HepG2 (cell line): ENCODE measurements at regions not wholly inside any gene's neighbourhood (a gene's known extent, or its start where the extent isn't known, plus 50 kb on each side); places are given as distances from the start of the nearest gene placed in this dataset.
A peak's percentile ranks its signal among the peaks of the same experiment; 100 is the strongest.

Experiments
- ATAC-seq: fragments of 200-7000 bp; cut with Tn5 transposase; 3 replicates; pipeline ENCODE4 v1.9.1; 2020; ENCODE audit warnings: mild to moderate bottlenecking, moderate library complexity
- BruUV-seq: library from RNA; stranded (reverse); fragments of 400-500 nt; replicated peaks from 2 replicates; lab custom pipeline; 2021; lab: Mats Ljungman, UMichigan
- CTCF ChIA-PET: fragments of 300-600 bp; formaldehyde crosslinking; extraction: SDS; loops from one replicate; lab custom pipeline; 2021; ENCODE audit warnings: low total read pairs, inconsistent platforms, low intra/inter-chr PET ratio; lab: Yijun Ruan, JAX
- POLR2A ChIA-PET: fragments of 350-600 bp; sonication (Branson Sonifier 250); formaldehyde crosslinking; loops from one replicate; lab custom pipeline; 2020; ENCODE audit warnings: antibody characterized with exemption, inconsistent platforms; lab: Yijun Ruan, JAX
- DNase-seq: peaks from one replicate; pipeline ENCODE4 v3.0.0-alpha.2; 2015; ENCODE audit warnings: low spot score
- FAIRE-seq: peaks from 3 replicates; lab custom pipeline; 2011; peaks lifted over from hg19 to GRCh38; lab: Jason Lieb, UNC
- H2AFZ ChIP-seq: one replicate; pipeline ENCODE4 v1.6.1; 2011; ENCODE audit warnings: low read length, inconsistent platforms
- H3K27ac ChIP-seq: fragments of 300-600 bp; 3 replicates; pipeline ENCODE4 v1.8.0; 2011; ENCODE audit warnings: mixed run types, mild to moderate bottlenecking, mixed read lengths, low read length, inconsistent platforms; ENCODE audit not compliant: insufficient read depth; ENCODE audit errors: extremely low read length
- H3K27me3 ChIP-seq, 2 experiments: fragments of 200-600 bp in 1 of 2; 2 replicates in 1 of 2; 3 replicates in 1 of 2; pipeline versions ENCODE4 v1.6.0 to v1.8.0; 2011; ENCODE audit warnings: low read length in 2 of 2, mild to moderate bottlenecking in 2 of 2, moderate library complexity in 2 of 2, inconsistent platforms in 1 of 2; ENCODE audit not compliant: insufficient read depth in 2 of 2, control insufficient read depth in 1 of 2
- H3K36me3 ChIP-seq, 2 experiments: fragments of 200-600 bp in 1 of 2; replicated peaks in 1 of 2; 2 replicates in 1 of 2; 3 replicates in 1 of 2; pipeline versions ENCODE4 v1.5.1 to v1.8.0; 2011; ENCODE audit warnings: low read length in 2 of 2, inconsistent platforms in 1 of 2; ENCODE audit not compliant: insufficient read depth in 2 of 2, control insufficient read depth in 1 of 2
- H3K4me1 ChIP-seq: 2 replicates; pipeline ENCODE4 v1.5.1; 2012; ENCODE audit warnings: low read length, inconsistent platforms; ENCODE audit not compliant: insufficient read depth
- H3K4me2 ChIP-seq: 2 replicates; pipeline ENCODE4 v1.6.0; 2011; ENCODE audit warnings: low read depth, low read length, inconsistent platforms
- H3K4me3 ChIP-seq, 3 experiments: fragments of 200-600 bp in 1 of 3; sonication (generic), shearing (Covaris generic) in 1 of 3; replicated peaks in 1 of 3; 2 replicates each; pipeline ENCODE4 v1.5.1; 2011 to 2016; ENCODE audit warnings: low read length in 3 of 3, inconsistent platforms in 2 of 3, low read depth in 2 of 3, mild to moderate bottlenecking in 2 of 3, control low read depth in 1 of 3, mixed read lengths in 1 of 3; ENCODE audit not compliant: insufficient read depth in 1 of 3
- H3K79me2 ChIP-seq: one replicate; pipeline ENCODE4 v1.6.1; 2011; ENCODE audit warnings: low read length, inconsistent platforms; ENCODE audit not compliant: insufficient read depth
- H3K9ac ChIP-seq: 2 replicates; pipeline ENCODE4 v1.6.0; 2011; ENCODE audit warnings: mild to moderate bottlenecking, low read depth, low read length, inconsistent platforms; ENCODE audit not compliant: insufficient read depth
- H3K9me3 ChIP-seq: 2 replicates; pipeline ENCODE4 v1.5.1; 2012; ENCODE audit warnings: mild to moderate bottlenecking, low read length
- H4K20me1 ChIP-seq: 2 replicates; pipeline ENCODE4 v1.6.0; 2011; ENCODE audit warnings: inconsistent platforms, mild to moderate bottlenecking, low read length, moderate library complexity; ENCODE audit not compliant: insufficient read depth
- EHMT2 ChIP-seq: fragments of 200-600 bp; sonication (generic); IDR thresholded peaks from 2 replicates; pipeline ENCODE4 v1.7.0; 2017; ENCODE audit warnings: antibody characterized with exemption, low read depth, low read length, borderline replicate concordance
- MAFF ChIP-seq: IDR thresholded peaks from 2 replicates; pipeline ENCODE4 v1.6.1; 2011; ENCODE audit warnings: low read depth, low read length, improper control_type of control experiment
- MAFK ChIP-seq, 2 experiments: IDR thresholded peaks in 1 of 2; conservative IDR thresholded peaks in 1 of 2; 2 replicates each; pipeline ENCODE4 v1.6.1; 2011; ENCODE audit warnings: improper control_type of control experiment in 2 of 2, low read length in 2 of 2
- MATR3 ChIP-seq: sonication (generic); formaldehyde crosslinking; IDR thresholded peaks from 2 replicates; pipeline ENCODE4 v1.4.0; 2020; ENCODE audit warnings: missing genetic modification reagents
- MAX ChIP-seq: IDR thresholded peaks from 2 replicates; pipeline ENCODE4 v1.6.1; 2012; ENCODE audit warnings: inconsistent platforms
- NFE2 ChIP-seq: sonication (generic); formaldehyde crosslinking; IDR thresholded peaks from 2 replicates; pipeline ENCODE4 v1.4.0; 2020; ENCODE audit warnings: missing genetic modification reagents
- TAF1 ChIP-seq: sonication (generic); formaldehyde crosslinking; IDR thresholded peaks from 2 replicates; pipeline ENCODE4 v1.4.0; 2020; ENCODE audit warnings: missing genetic modification reagents
- ZBTB40 ChIP-seq, 2 experiments: fragments of 450-650 bp in 1 of 2; sonication (generic) in 1 of 2; formaldehyde crosslinking in 1 of 2; IDR thresholded peaks; 2 replicates each; pipeline versions ENCODE4 v1.6.1 to v1.8.0; 2016 to 2022; ENCODE audit warnings: antibody characterized with exemption in 1 of 2, mild to moderate bottlenecking in 1 of 2, missing genetic modification reagents in 1 of 2
- ZNF24 ChIP-seq: fragments of 450-650 bp; IDR thresholded peaks from 2 replicates; pipeline ENCODE4 v1.6.1; 2017; ENCODE audit warnings: antibody characterized with exemption, mild to moderate bottlenecking
- ZNF33B ChIP-seq: sonication (generic); formaldehyde crosslinking; IDR thresholded peaks from 2 replicates; pipeline ENCODE4 v1.5.1; 2020; ENCODE audit warnings: mild to moderate bottlenecking, missing genetic modification reagents
- WGBS: methylation state at CpG from one replicate; pipeline ENCODE4 v1.1.6; 2017; ENCODE audit warnings: low lambda C conversion rate; 5-methylcytosine and 5-hydroxymethylcytosine counted together
- in situ Hi-C: cut with HindIII; loops from 2 replicates; pipeline ENCODE4 v1.10.0; 2017; ENCODE audit warnings: low pct_unique_long_range_greater_than_20kb; ENCODE audit not compliant: extremely low pct_ligation_motif_present
- intact Hi-C: fragments of 100-400 bp; cut with micrococcal nuclease; formaldehyde crosslinking; loops from one replicate; pipeline ENCODE4 v1.10.0; 2022; ENCODE audit not compliant: unreplicated experiment

GRCh38 chr2:185638771-185639170 lies 99.8 kb upstream of the FSIP2 start:
- intact Hi-C loops: no loop called here

GRCh38 chr2:185640588-185640987 lies 98.0 kb upstream of the FSIP2 start:
- H3K36me3 ChIP-seq: no peaks in the 10 kb centered on the region
- intact Hi-C loops: no loop called here
- no peaks in the 10 kb centered on the region for H3K9me3 ChIP-seq
- peaks cover 25% of the 10 kb centered on the region for H3K4me1 ChIP-seq
- no peak overlapping the region for H3K9ac ChIP-seq
- H3K27me3 ChIP-seq: no peaks in the 10 kb centered on the region
- CTCF ChIA-PET: no interaction called here
- FAIRE-seq (no peak), DNase-seq (no peak), ATAC-seq (no peak)
- in situ Hi-C loops: no loop called here
- H3K27ac ChIP-seq: no peak overlapping the region
- H4K20me1 ChIP-seq: no peaks in the 10 kb centered on the region
- no peak overlapping the region for H2AFZ ChIP-seq
- POLR2A ChIA-PET: no interaction called here
- no peak overlapping the region for H3K4me3 ChIP-seq
- no peak for TF ChIP-seq NFE2 (CRISPR knock-in tag)
- no peak for TF ChIP-seq MAX
- peak; percentile 99 for TF ChIP-seq MAFF
- TF ChIP-seq MAFK (conservative IDR thresholded peaks at IDR 0.05 in 1 of 2, IDR thresholded peaks at IDR 0.05 in 1 of 2; ENCODE audit: low read length in 2 of 2): peak; percentile 98 to 99
- no peak for TF ChIP-seq MATR3 (CRISPR knock-in tag)
- no peak for TF ChIP-seq ZBTB40 (IDR thresholded peaks at IDR 0.05)
- TF ChIP-seq ZBTB40 (CRISPR knock-in tag; IDR thresholded peaks at IDR 0.05): no peak
- TF ChIP-seq, all 625 proteins: peak for 2
- no peak overlapping the region for H3K4me2 ChIP-seq
- no peaks in the 10 kb centered on the region for H3K79me2 ChIP-seq
- WGBS: 83% methylated on average over 1 of the region's 1 CpG
- BruUV-seq: no TSS peak

More at GRCh38 chr2:185638771-185639170, 99.8 kb upstream of the FSIP2 start:
- ChIA-PET CTCF (no interaction called here), POLR2A (no interaction called here)
- Histone ChIP-seq H2AFZ (no peak overlapping the region), H3K4me1 (peaks cover 7% of the 10 kb centered on the region), H4K20me1 (no peaks in the 10 kb centered on the region), H3K4me2 (no peak overlapping the region), H3K4me3 (no peak overlapping the region), H3K9me3 (no peaks in the 10 kb centered on the region), H3K9ac (no peak overlapping the region), H3K79me2 (no peaks in the 10 kb centered on the region), H3K36me3 (no peaks in the 10 kb centered on the region), H3K27me3 (no peaks in the 10 kb centered on the region), H3K27ac (no peak overlapping the region)
- WGBS: 9% methylated on average over 3 of the region's 3 CpGs
- in situ Hi-C loops: no loop called here
- TF ChIP-seq ZNF24: no peak
- TF ChIP-seq TAF1: no peak
- no peak for TF ChIP-seq ZNF33B (CRISPR knock-in tag)
- no peak for TF ChIP-seq EHMT2
- TF ChIP-seq MAFF: 0 out of 2 replicates have a peak, but pooled peaks have one; percentile 10
- 0 out of 4 replicates have a peak, but pooled peaks of 1 of the 2 experiments have one; percentile 2 for TF ChIP-seq MAFK (conservative IDR thresholded peaks at IDR 0.05 in 1 of 2, IDR thresholded peaks at IDR 0.05 in 1 of 2; ENCODE audit: low read length in 2 of 2)
- no TSS peak for BruUV-seq
- ATAC-seq: no peak
- no peak for FAIRE-seq
- DNase-seq: no peak
